GM10248 (cell line): ENCODE measurements at regions not wholly inside any gene's neighbourhood (a gene's known extent, or its start where the extent isn't known, plus 50 kb on each side); places are given as distances from the start of the nearest gene placed in this dataset.

Experiments
- CTCF ChIA-PET: fragments of 300-600 bp; sonication (Branson Sonifier 250); formaldehyde crosslinking; extraction: SDS; loops from one replicate; lab custom pipeline; 2021; ENCODE audit warnings: antibody characterized with exemption; lab: Yijun Ruan, JAX
- POLR2A ChIA-PET: fragments of 350-650 bp; sonication (Branson Sonifier 250); formaldehyde crosslinking; extraction: SDS; loops from one replicate; lab custom pipeline; 2020; ENCODE audit warnings: antibody characterized with exemption; lab: Yijun Ruan, JAX
- DNase-seq: peaks from one replicate; pipeline ENCODE4 v3.0.0; 2012; ENCODE audit errors: extremely low spot score
- CTCF ChIP-seq: IDR thresholded peaks from 2 replicates; pipeline ENCODE4 v1.5.1; 2012; ENCODE audit warnings: mild to moderate bottlenecking, low read depth; ENCODE audit errors: extremely low read depth, missing control alignments, control extremely low read depth

DNA sequence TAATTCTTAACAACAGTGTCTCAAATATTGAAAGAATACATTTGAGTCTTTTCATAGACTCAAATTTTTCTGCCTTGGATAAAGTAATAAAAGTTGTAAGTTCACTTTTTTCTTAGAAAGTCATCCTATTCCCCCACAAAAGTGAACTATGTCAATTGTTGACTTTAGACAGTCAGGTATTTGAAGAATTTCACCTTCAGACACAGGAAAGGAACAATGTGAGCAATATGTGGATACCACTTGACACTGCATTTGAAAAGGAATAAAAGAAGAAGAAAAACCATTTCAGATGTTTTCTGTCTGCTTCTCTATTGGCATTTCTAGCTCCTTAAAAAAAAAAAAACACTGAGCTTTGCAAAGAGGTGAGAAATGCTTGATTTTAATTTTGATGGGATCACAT is 1389.0 kb upstream of the IGFBP7 start:
- ChIA-PET POLR2A (no interaction called here), CTCF (no interaction called here)
- TF ChIP-seq CTCF, result no peak
- DNase-seq, result no peak

DNA sequence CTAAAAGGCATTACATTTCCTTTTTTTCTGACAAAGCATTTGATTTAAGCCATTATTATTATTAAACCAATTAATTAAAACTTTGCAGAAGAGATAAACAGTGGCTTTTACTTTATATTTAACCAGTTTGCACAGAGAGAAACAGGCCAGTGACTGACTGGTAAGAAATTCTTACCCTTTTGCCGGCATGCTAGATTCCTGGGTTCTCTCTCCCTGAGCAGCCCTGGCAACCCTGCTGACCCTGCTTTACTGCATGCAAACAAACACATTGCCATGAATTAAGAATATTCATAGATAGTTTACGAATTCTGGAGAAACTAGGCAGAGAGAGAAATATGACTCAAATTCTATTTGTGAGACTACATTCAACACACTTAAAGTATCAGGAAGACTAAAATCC is 1381.4 kb upstream of the IGFBP7 start:
- ChIA-PET POLR2A (no interaction called here), CTCF (no interaction called here)
- no peak for DNase-seq
- no peak for TF ChIP-seq CTCF

GRCh38 chr4:58477950-58478349 is 1367.8 kb upstream of the IGFBP7 start:
- CTCF ChIA-PET, result no interaction called here
- DNase-seq, result no peak
- POLR2A ChIA-PET, result no interaction called here
- TF ChIP-seq CTCF, result no peak

DNA sequence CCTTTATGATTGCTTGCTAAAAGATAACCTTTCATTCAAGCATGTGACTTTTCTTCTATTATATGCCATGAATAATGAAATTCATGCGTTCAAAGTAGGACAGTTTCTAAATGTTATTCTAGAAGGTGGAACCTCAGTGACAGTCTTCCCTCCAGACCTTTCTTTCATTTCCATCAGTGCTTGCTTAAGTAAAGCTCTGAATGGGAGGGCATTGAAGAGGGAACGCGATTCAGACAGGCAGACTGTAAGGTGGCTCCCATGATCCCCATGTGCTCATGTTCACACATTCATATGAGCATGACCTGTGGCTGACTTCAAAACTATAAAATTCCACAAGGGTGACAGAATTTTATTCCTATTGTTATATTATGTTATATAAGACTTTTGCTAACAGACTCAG is 1367.3 kb upstream of the IGFBP7 start:
- ChIA-PET CTCF (no interaction called here), POLR2A (no interaction called here)
- no peak for TF ChIP-seq CTCF
- DNase-seq, result no peak

DNA sequence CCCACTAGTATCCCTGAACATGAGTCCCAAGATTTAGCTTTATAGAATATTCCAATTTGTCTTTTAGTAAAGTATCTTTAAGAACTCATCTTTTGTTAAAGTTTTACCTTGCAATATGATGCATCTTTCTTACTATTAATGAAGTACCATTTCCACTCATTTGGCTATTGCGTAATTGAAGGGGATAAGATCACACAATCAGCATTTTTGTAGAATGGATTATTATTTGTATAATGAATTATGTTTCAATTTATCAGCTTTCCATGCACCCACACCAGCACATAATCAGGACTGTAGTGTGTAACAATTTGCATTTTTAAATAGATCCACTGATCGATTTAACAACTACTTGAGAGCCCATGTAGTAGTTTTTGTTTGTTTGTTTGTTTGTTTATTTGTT is 1364.9 kb upstream of the IGFBP7 start:
- ChIA-PET CTCF (no interaction called here), POLR2A (no interaction called here)
- TF ChIP-seq CTCF, result no peak
- DNase-seq, result no peak

GRCh38 chr4:58465031-58465430 is 1354.8 kb upstream of the IGFBP7 start:
- CTCF ChIA-PET, result no interaction called here
- no peak for DNase-seq
- no peak for TF ChIP-seq CTCF
- POLR2A ChIA-PET, result no interaction called here
